Right lobe of liver (tissue), 4 donors: ENCODE measurements at regions not wholly inside any gene's neighbourhood (a gene's known extent, or its start where the extent isn't known, plus 50 kb on each side); places are given as distances from the start of the nearest gene placed in this dataset.

Experiments
- POLR2A ChIP-seq: fragments of 450-650 bp; IDR thresholded peaks from one replicate; pipeline ENCODE4 v1.6.1; 2017; ENCODE audit warnings: antibody characterized with exemption, mild to moderate bottlenecking
- TF ChIP-seq, protein P1 (sequence below), 4 donors: fragments of 200-600 bp in 3 of 4; fragments of 450-650 bp in 1 of 4; IDR thresholded peaks; one replicate each; pipeline versions ENCODE4 v1.5.1 to v1.8.0; 2016 to 2022; ENCODE audit warnings: antibody characterized with exemption in 4 of 4, mild to moderate bottlenecking in 2 of 4
- donor health status: DM: no; HTN: no; CAD: no.
- donor health status: DM: no; HTN: no; CAD: no.
- donor health status: DM: no; HTN: yes; CAD: no.

DNA sequence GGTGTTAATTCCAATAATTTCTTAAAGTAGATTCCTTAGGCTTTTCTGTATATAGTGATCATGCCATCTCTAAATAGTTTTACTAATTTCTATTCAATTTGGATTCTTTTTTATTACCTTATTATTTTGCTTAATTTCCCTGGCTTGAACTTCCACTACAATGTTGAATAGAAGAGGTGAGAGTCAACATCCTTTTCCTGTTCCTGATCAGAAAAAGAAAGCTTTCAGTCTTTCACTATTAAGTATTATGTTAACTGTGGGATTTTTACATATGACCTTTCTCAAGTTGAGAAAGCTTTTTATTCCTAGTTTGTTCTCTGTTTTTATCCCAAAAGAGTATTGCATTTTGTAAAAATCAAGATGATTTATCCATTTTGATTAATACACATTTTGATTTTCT is 574.5 kb upstream of the TLE4 start:
- TF ChIP-seq, protein P1, sequence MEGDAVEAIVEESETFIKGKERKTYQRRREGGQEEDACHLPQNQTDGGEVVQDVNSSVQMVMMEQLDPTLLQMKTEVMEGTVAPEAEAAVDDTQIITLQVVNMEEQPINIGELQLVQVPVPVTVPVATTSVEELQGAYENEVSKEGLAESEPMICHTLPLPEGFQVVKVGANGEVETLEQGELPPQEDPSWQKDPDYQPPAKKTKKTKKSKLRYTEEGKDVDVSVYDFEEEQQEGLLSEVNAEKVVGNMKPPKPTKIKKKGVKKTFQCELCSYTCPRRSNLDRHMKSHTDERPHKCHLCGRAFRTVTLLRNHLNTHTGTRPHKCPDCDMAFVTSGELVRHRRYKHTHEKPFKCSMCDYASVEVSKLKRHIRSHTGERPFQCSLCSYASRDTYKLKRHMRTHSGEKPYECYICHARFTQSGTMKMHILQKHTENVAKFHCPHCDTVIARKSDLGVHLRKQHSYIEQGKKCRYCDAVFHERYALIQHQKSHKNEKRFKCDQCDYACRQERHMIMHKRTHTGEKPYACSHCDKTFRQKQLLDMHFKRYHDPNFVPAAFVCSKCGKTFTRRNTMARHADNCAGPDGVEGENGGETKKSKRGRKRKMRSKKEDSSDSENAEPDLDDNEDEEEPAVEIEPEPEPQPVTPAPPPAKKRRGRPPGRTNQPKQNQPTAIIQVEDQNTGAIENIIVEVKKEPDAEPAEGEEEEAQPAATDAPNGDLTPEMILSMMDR (IDR thresholded peaks at IDR 0.05): no peak
- no peak for TF ChIP-seq POLR2A
